ENCODE measurements at regions not wholly inside any gene's neighbourhood (a gene's known extent, or its start where the extent isn't known, plus 50 kb on each side); places are given as distances from the start of the nearest gene placed in this dataset.

GRCh38 chr9:82883436-82883835, 179.5 kb downstream of the RASEF start:
- TF ChIP-seq TAF1 (IDR thresholded peaks at IDR 0.05; ENCODE audit: borderline replicate concordance, insufficient read depth, low read length) (no peak), SIN3A (IDR thresholded peaks at IDR 0.05; ENCODE audit: borderline replicate concordance, insufficient read depth, low read length) (no peak), POLR2AphosphoS5 (IDR thresholded peaks at IDR 0.05; ENCODE audit: low read depth, low read length) (no peak), FOXP2 (optimal IDR thresholded peaks at IDR 0.05; ENCODE audit: borderline replicate concordance, extremely low read depth, extremely low read length, insufficient read depth) (no peak), REST (IDR thresholded peaks at IDR 0.05; ENCODE audit: insufficient read depth in 1 of 2, low read depth in 2 of 2, low read length in 2 of 2) (no peak)

GRCh38 chr9:82890401-82890800, 172.5 kb downstream of the RASEF start:
- TF ChIP-seq REST (IDR thresholded peaks at IDR 0.05; ENCODE audit: insufficient read depth in 1 of 2, low read depth in 2 of 2, low read length in 2 of 2) (no peak), TAF1 (IDR thresholded peaks at IDR 0.05; ENCODE audit: borderline replicate concordance, insufficient read depth, low read length) (no peak), POLR2AphosphoS5 (IDR thresholded peaks at IDR 0.05; ENCODE audit: low read depth, low read length) (no peak), SIN3A (IDR thresholded peaks at IDR 0.05; ENCODE audit: borderline replicate concordance, insufficient read depth, low read length) (no peak), FOXP2 (optimal IDR thresholded peaks at IDR 0.05; ENCODE audit: borderline replicate concordance, extremely low read depth, extremely low read length, insufficient read depth) (no peak)

- TF ChIP-seq POLR2AphosphoS5 (IDR thresholded peaks at IDR 0.05; ENCODE audit: low read depth, low read length) (no peak), FOXP2 (optimal IDR thresholded peaks at IDR 0.05; ENCODE audit: borderline replicate concordance, extremely low read depth, extremely low read length, insufficient read depth) (no peak), SIN3A (IDR thresholded peaks at IDR 0.05; ENCODE audit: borderline replicate concordance, insufficient read depth, low read length) (no peak), REST (IDR thresholded peaks at IDR 0.05; ENCODE audit: insufficient read depth in 1 of 2, low read depth in 2 of 2, low read length in 2 of 2) (no peak), TAF1 (IDR thresholded peaks at IDR 0.05; ENCODE audit: borderline replicate concordance, insufficient read depth, low read length) (no peak)
These were observed 172.1 kb downstream of the RASEF start for GRCh38 chr9:82890865-82891264.

- no peak for TF ChIP-seq FOXP2 (optimal IDR thresholded peaks at IDR 0.05; ENCODE audit: borderline replicate concordance, extremely low read depth, extremely low read length, insufficient read depth)
- no peak for TF ChIP-seq SIN3A (IDR thresholded peaks at IDR 0.05; ENCODE audit: borderline replicate concordance, insufficient read depth, low read length)
- TF ChIP-seq TAF1 (IDR thresholded peaks at IDR 0.05; ENCODE audit: borderline replicate concordance, insufficient read depth, low read length) = no peak
- TF ChIP-seq REST (IDR thresholded peaks at IDR 0.05; ENCODE audit: insufficient read depth in 1 of 2, low read depth in 2 of 2, low read length in 2 of 2) = no peak
- TF ChIP-seq POLR2AphosphoS5 (IDR thresholded peaks at IDR 0.05; ENCODE audit: low read depth, low read length) = no peak
These were observed 171.6 kb downstream of the RASEF start for GRCh38 chr9:82891321-82891720.

GRCh38 chr9:82893549-82893948, 169.4 kb downstream of the RASEF start:
- TF ChIP-seq FOXP2 (optimal IDR thresholded peaks at IDR 0.05; ENCODE audit: borderline replicate concordance, extremely low read depth, extremely low read length, insufficient read depth) = no peak
- TF ChIP-seq REST (IDR thresholded peaks at IDR 0.05; ENCODE audit: insufficient read depth in 1 of 2, low read depth in 2 of 2, low read length in 2 of 2) = no peak
- no peak for TF ChIP-seq SIN3A (IDR thresholded peaks at IDR 0.05; ENCODE audit: borderline replicate concordance, insufficient read depth, low read length)
- no peak for TF ChIP-seq TAF1 (IDR thresholded peaks at IDR 0.05; ENCODE audit: borderline replicate concordance, insufficient read depth, low read length)
- no peak for TF ChIP-seq POLR2AphosphoS5 (IDR thresholded peaks at IDR 0.05; ENCODE audit: low read depth, low read length)

Measured in PFSK-1 (cell line).